Transverse colon (tissue), 4 donors: ENCODE measurements at regions not wholly inside any gene's neighbourhood (a gene's known extent, or its start where the extent isn't known, plus 50 kb on each side); places are given as distances from the start of the nearest gene placed in this dataset.

Experiments used
- DNase-seq: peaks from one replicate; pipeline ENCODE4 v3.0.0-alpha.2; 2019
- H3K27ac ChIP-seq, 4 donors: fragments of 200-600 bp; sonication (generic); 2 replicates each; pipeline ENCODE4 v1.5.1; 2016 to 2018; ENCODE audit warnings: inconsistent platforms in 4 of 4
- H3K27me3 ChIP-seq: fragments of 200-600 bp; sonication (generic); 2 replicates; pipeline ENCODE4 v1.5.1; 2017; ENCODE audit warnings: inconsistent platforms
- H3K36me3 ChIP-seq, 4 donors: fragments of 200-600 bp; sonication (generic); 2 replicates each; pipeline ENCODE4 v1.5.1; 2017 to 2019; ENCODE audit warnings: inconsistent platforms in 4 of 4
- H3K4me1 ChIP-seq, 4 donors: fragments of 200-600 bp; sonication (generic); 2 replicates each; pipeline ENCODE4 v1.5.1; 2017 to 2020; ENCODE audit warnings: inconsistent platforms in 4 of 4
- H3K4me3 ChIP-seq, 4 donors: fragments of 200-600 bp; sonication (generic); 1 replicate in 1 of 4; 2 replicates in 3 of 4; pipeline versions ENCODE4 v1.5.1 to v1.6.1; 2017 to 2019; ENCODE audit warnings: inconsistent platforms in 4 of 4
- H3K9me3 ChIP-seq, 2 donors: fragments of 200-600 bp; sonication (generic); 2 replicates each; pipeline ENCODE4 v1.5.1; 2017 to 2019; ENCODE audit warnings: inconsistent platforms in 2 of 2
- CTCF ChIP-seq, 5 experiments: fragments of 200-600 bp in 3 of 5; fragments of 450-650 bp in 2 of 5; sonication (generic) in 3 of 5; IDR thresholded peaks; 1 replicate in 2 of 5; 2 replicates in 3 of 5; pipeline ENCODE4 v1.5.1; 2016 to 2017; ENCODE audit warnings: antibody characterized with exemption in 5 of 5, inconsistent platforms in 3 of 5, mild to moderate bottlenecking in 2 of 5, moderate library complexity in 1 of 5
- EP300 ChIP-seq: sonication (generic); formaldehyde crosslinking; IDR thresholded peaks from one replicate; pipeline ENCODE4 v1.6.1; 2017; ENCODE audit warnings: antibody characterized with exemption, low read depth
- POLR2A ChIP-seq: fragments of 450-650 bp; IDR thresholded peaks from one replicate; pipeline ENCODE4 v1.6.1; 2016; ENCODE audit warnings: antibody characterized with exemption, mild to moderate bottlenecking, moderate library complexity
- POLR2AphosphoS5 ChIP-seq, 3 donors: sonication (generic); formaldehyde crosslinking; IDR thresholded peaks; one replicate each; pipeline ENCODE4 v1.6.1; 2016; ENCODE audit warnings: antibody characterized with exemption in 3 of 3
- whole genome bisulfite sequencing, 2 donors: methylation state at CpG; one replicate each; pipeline ENCODE4 v1.1.5; 2018; ENCODE audit warnings: low coverage in 1 of 2; 5-methylcytosine and 5-hydroxymethylcytosine counted together
- in situ Hi-C, 4 donors: fragments of 200-750 bp; cut with MboI; loops; one replicate each; pipeline versions ENCODE4 v1.15.0 to v1.15.1; 2017; ENCODE audit warnings: low sequenced_read_pairs in 3 of 4, low pct_ligation_motif_present in 1 of 4, low pct_unique_long_range_greater_than_20kb in 1 of 4
- intact Hi-C: fragments of 100-400 bp; cut with DNase I; formaldehyde crosslinking; loops from one replicate; pipeline ENCODE4 v1.15.1; 2023; ENCODE audit warnings: low total_unique reads

GRCh38 chr3:10570196-10570946 is 65.0 kb upstream of the ATP2B2 start:
- no peak for DNase-seq
- no peak for TF ChIP-seq POLR2A
- H3K9me3 ChIP-seq = no peaks in the 10 kb centered on the region
- no peaks in the 10 kb centered on the region for H3K4me1 ChIP-seq
- H3K27ac ChIP-seq = no peak overlapping the region
- in situ Hi-C loops (no loop called here), intact Hi-C loops (no loop called here)
- no peak overlapping the region for H3K4me3 ChIP-seq
- 17 to 59% methylated on average over 1 to 11 of the region's 11 CpGs for WGBS, 2 donors
- H3K36me3 ChIP-seq = no peaks in the 10 kb centered on the region
- H3K27me3 ChIP-seq = peaks cover 14% of the 10 kb centered on the region

- no peaks in the 10 kb centered on the region for H3K36me3 ChIP-seq
- in situ Hi-C loops (no loop called here), intact Hi-C loops (no loop called here)
- no peak overlapping the region for H3K4me3 ChIP-seq
- WGBS, 2 donors = 66 to 74% methylated on average over 4 to 6 of the region's 6 CpGs
- TF ChIP-seq EP300 (no peak), POLR2AphosphoS5 (IDR thresholded peaks at IDR 0.05) (no peak), CTCF (IDR thresholded peaks at IDR 0.05) (no peak), POLR2A (no peak)
- H3K27me3 ChIP-seq = peaks cover 11% of the 10 kb centered on the region
- no peaks in the 10 kb centered on the region for H3K9me3 ChIP-seq
- no peak for DNase-seq
- H3K27ac ChIP-seq = no peak overlapping the region
- no peaks in the 10 kb centered on the region for H3K4me1 ChIP-seq
These were observed 68.8 kb upstream of the ATP2B2 start for GRCh38 chr3:10574101-10574620.

GRCh38 chr3:10575601-10576160 is 70.3 kb upstream of the ATP2B2 start:
- in situ Hi-C loops (no loop called here), intact Hi-C loops (no loop called here)
- Histone ChIP-seq H3K4me1 (no peaks in the 10 kb centered on the region), H3K36me3 (no peaks in the 10 kb centered on the region), H3K9me3 (no peaks in the 10 kb centered on the region), H3K4me3 (no peak overlapping the region), H3K27me3 (peaks cover 11% of the 10 kb centered on the region), H3K27ac (no peak overlapping the region)
- DNase-seq = no peak
- no peak for TF ChIP-seq CTCF (IDR thresholded peaks at IDR 0.05)
- no peak for TF ChIP-seq POLR2A
- TF ChIP-seq EP300 = no peak
- no peak for TF ChIP-seq POLR2AphosphoS5 (IDR thresholded peaks at IDR 0.05)
- WGBS, 2 donors = 84% methylated on average over 5 of the region's 5 CpGs; no CpG with 5 or more reads in 1 of the 2 donors

GRCh38 chr3:10577486-10577885 is 72.1 kb upstream of the ATP2B2 start:
- no peak for TF ChIP-seq POLR2A
- TF ChIP-seq EP300 = no peak
- TF ChIP-seq POLR2AphosphoS5 (IDR thresholded peaks at IDR 0.05) = no peak
- no peak for TF ChIP-seq CTCF (IDR thresholded peaks at IDR 0.05)
- WGBS, 2 donors = 73% methylated on average over 7 of the region's 7 CpGs; no CpG with 5 or more reads in 1 of the 2 donors
- H3K27me3 ChIP-seq = peaks cover 4% of the 10 kb centered on the region
- H3K4me1 ChIP-seq = no peaks in the 10 kb centered on the region
- no peak overlapping the region for H3K27ac ChIP-seq
- in situ Hi-C loops (no loop called here), intact Hi-C loops (no loop called here)
- no peak overlapping the region for H3K4me3 ChIP-seq
- DNase-seq = no peak
- H3K36me3 ChIP-seq = no peaks in the 10 kb centered on the region
- no peaks in the 10 kb centered on the region for H3K9me3 ChIP-seq
